DOHH2 (cell line): ENCODE measurements at regions not wholly inside any gene's neighbourhood (a gene's known extent, or its start where the extent isn't known, plus 50 kb on each side); places are given as distances from the start of the nearest gene placed in this dataset.

Source experiments
- H3F3A ChIP-seq: fragments of 200-600 bp; sonication (generic), shearing (Covaris generic); 2 replicates; pipeline ENCODE4 v1.6.0; 2016; ENCODE audit warnings: antibody characterized with exemption, mild to moderate bottlenecking; ENCODE audit not compliant: control insufficient read depth, insufficient read depth
- H3K27ac ChIP-seq: fragments of 200-600 bp; sonication (generic); 2 replicates; pipeline ENCODE4 v1.5.1; 2014; ENCODE audit warnings: low read depth, mild to moderate bottlenecking, low read length, moderate library complexity
- H3K27me3 ChIP-seq: fragments of 200-600 bp; sonication (generic); 2 replicates; pipeline ENCODE4 v1.6.1; 2014; ENCODE audit warnings: mild to moderate bottlenecking, low read length, mixed read lengths; ENCODE audit not compliant: control insufficient read depth
- H3K36me3 ChIP-seq: fragments of 200-600 bp; sonication (generic); 2 replicates; pipeline ENCODE4 v1.6.1; 2014; ENCODE audit warnings: mild to moderate bottlenecking, low read length, moderate library complexity, mixed read lengths; ENCODE audit not compliant: control insufficient read depth
- H3K4me1 ChIP-seq: fragments of 200-600 bp; sonication (generic); 2 replicates; pipeline ENCODE4 v1.6.1; 2014; ENCODE audit warnings: mild to moderate bottlenecking, low read length, mixed read lengths; ENCODE audit not compliant: control insufficient read depth
- H3K4me2 ChIP-seq: fragments of 200-600 bp; sonication (generic); 2 replicates; pipeline ENCODE4 v1.6.0; 2014; ENCODE audit warnings: mild to moderate bottlenecking, low read length, moderate library complexity
- H3K4me3 ChIP-seq: fragments of 200-600 bp; sonication (generic); 2 replicates; pipeline ENCODE4 v1.5.1; 2014; ENCODE audit warnings: mild to moderate bottlenecking, low read length, mixed read lengths
- H3K79me2 ChIP-seq: fragments of 200-600 bp; sonication (generic); 2 replicates; pipeline ENCODE4 v1.6.1; 2014; ENCODE audit warnings: mild to moderate bottlenecking, low read length, mixed read lengths; ENCODE audit not compliant: control insufficient read depth
- H3K9me2 ChIP-seq: fragments of 200-600 bp; sonication (generic); replicated peaks from 2 replicates; pipeline ENCODE4 v1.6.1; 2014; ENCODE audit warnings: mild to moderate bottlenecking, low read length, mixed read lengths; ENCODE audit not compliant: control insufficient read depth
- H3K9me3 ChIP-seq: fragments of 200-600 bp; sonication (generic); 2 replicates; pipeline ENCODE4 v1.6.1; 2014; ENCODE audit warnings: antibody characterized with exemption, low read length, mixed read lengths; ENCODE audit not compliant: control insufficient read depth, insufficient read depth
- H4K20me1 ChIP-seq: fragments of 200-600 bp; sonication (generic); 2 replicates; pipeline ENCODE4 v1.6.0; 2014; ENCODE audit warnings: low read depth, mild to moderate bottlenecking, antibody characterized with exemption, low read length, moderate library complexity; ENCODE audit not compliant: control insufficient read depth, insufficient read depth
- EZH2phosphoT487 ChIP-seq: fragments of 200-600 bp; sonication (generic); IDR thresholded peaks from 2 replicates; pipeline ENCODE4 v1.6.1; 2017; ENCODE audit warnings: borderline replicate concordance, mild to moderate bottlenecking, antibody characterized with exemption, low read length, moderate library complexity, mixed read lengths
- TF ChIP-seq, protein P1 (sequence below): fragments of 200-600 bp; sonication (generic); IDR thresholded peaks from one replicate; pipeline ENCODE4 v1.5.1; 2014; ENCODE audit warnings: antibody characterized with exemption, mild to moderate bottlenecking, low read depth, low read length; ENCODE audit not compliant: poor library complexity, severe bottlenecking

DNA sequence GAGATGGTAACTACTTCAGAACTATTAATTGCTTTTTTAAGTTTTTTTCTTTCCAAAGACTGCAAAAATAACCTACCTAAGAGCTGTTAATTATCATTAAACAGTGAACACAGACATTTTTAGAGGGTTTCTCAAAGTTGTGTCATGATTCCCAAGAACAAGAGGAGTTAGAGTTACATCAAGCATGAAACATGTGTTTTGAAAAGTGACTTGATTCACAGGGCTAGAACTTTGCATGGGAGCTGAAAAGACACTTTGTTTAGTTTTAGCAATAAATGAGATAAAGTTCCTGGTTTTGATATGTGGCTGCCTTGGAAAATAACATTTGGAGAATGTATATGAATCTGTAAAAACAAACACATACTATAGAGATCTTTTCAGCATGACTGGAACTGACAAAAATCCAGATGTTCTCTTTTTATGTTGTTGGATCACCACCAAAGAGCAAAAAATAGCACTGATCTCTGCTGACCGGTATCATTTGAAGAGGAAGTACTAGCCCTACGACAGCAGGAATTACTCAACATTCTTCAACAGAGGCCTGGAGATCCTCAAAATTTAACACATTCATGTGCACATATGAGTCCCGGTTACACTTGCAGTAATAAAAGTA lies 173.0 kb upstream of the PCDH18 start:
- no peak overlapping the region for H3K27ac ChIP-seq
- H3K36me3 ChIP-seq: no peaks in the 10 kb centered on the region
- TF ChIP-seq, protein P1, sequence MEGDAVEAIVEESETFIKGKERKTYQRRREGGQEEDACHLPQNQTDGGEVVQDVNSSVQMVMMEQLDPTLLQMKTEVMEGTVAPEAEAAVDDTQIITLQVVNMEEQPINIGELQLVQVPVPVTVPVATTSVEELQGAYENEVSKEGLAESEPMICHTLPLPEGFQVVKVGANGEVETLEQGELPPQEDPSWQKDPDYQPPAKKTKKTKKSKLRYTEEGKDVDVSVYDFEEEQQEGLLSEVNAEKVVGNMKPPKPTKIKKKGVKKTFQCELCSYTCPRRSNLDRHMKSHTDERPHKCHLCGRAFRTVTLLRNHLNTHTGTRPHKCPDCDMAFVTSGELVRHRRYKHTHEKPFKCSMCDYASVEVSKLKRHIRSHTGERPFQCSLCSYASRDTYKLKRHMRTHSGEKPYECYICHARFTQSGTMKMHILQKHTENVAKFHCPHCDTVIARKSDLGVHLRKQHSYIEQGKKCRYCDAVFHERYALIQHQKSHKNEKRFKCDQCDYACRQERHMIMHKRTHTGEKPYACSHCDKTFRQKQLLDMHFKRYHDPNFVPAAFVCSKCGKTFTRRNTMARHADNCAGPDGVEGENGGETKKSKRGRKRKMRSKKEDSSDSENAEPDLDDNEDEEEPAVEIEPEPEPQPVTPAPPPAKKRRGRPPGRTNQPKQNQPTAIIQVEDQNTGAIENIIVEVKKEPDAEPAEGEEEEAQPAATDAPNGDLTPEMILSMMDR: no peak
- no peak for TF ChIP-seq EZH2phosphoT487
- no peaks in the 10 kb centered on the region for H3K79me2 ChIP-seq
- H3K4me3 ChIP-seq: no peak overlapping the region
- H3K9me2 ChIP-seq: no peaks in the 10 kb centered on the region
- H3K4me2 ChIP-seq: no peak overlapping the region
- H3F3A ChIP-seq: no peaks in the 10 kb centered on the region
- H4K20me1 ChIP-seq: no peaks in the 10 kb centered on the region
- no peaks in the 10 kb centered on the region for H3K27me3 ChIP-seq
- H3K9me3 ChIP-seq: no peaks in the 10 kb centered on the region
- no peaks in the 10 kb centered on the region for H3K4me1 ChIP-seq

- Histone ChIP-seq H3K4me2 (no peak overlapping the region), H3K9me3 (no peaks in the 10 kb centered on the region), H3K4me3 (no peak overlapping the region), H3K9me2 (no peaks in the 10 kb centered on the region), H3K27ac (no peak overlapping the region), H3F3A (no peaks in the 10 kb centered on the region), H3K4me1 (no peaks in the 10 kb centered on the region), H4K20me1 (no peaks in the 10 kb centered on the region), H3K36me3 (no peaks in the 10 kb centered on the region), H3K79me2 (no peaks in the 10 kb centered on the region), H3K27me3 (no peaks in the 10 kb centered on the region)
- TF ChIP-seq EZH2phosphoT487: no peak
- TF ChIP-seq, protein P1: no peak
Observed at GRCh38 chr4:137703195-137703594, 170.9 kb upstream of the PCDH18 start.

GRCh38 chr4:137702512-137702911 lies 170.2 kb upstream of the PCDH18 start:
- no peaks in the 10 kb centered on the region for H3K9me3 ChIP-seq
- H3K36me3 ChIP-seq: no peaks in the 10 kb centered on the region
- no peaks in the 10 kb centered on the region for H3K79me2 ChIP-seq
- H3K4me1 ChIP-seq: no peaks in the 10 kb centered on the region
- no peak overlapping the region for H3K4me2 ChIP-seq
- no peak overlapping the region for H3K27ac ChIP-seq
- no peaks in the 10 kb centered on the region for H3F3A ChIP-seq
- H3K27me3 ChIP-seq: no peaks in the 10 kb centered on the region
- no peak overlapping the region for H3K4me3 ChIP-seq
- TF ChIP-seq EZH2phosphoT487: no peak
- TF ChIP-seq, protein P1: no peak
- no peaks in the 10 kb centered on the region for H3K9me2 ChIP-seq
- H4K20me1 ChIP-seq: no peaks in the 10 kb centered on the region
